A172 (cell line): ENCODE measurements at regions not wholly inside any gene's neighbourhood (a gene's known extent, or its start where the extent isn't known, plus 50 kb on each side); places are given as distances from the start of the nearest gene placed in this dataset.

Source experiments
- DNase-seq: peaks from one replicate; pipeline ENCODE4 v3.0.0-alpha.2; 2015; ENCODE audit warnings: low spot score

DNA sequence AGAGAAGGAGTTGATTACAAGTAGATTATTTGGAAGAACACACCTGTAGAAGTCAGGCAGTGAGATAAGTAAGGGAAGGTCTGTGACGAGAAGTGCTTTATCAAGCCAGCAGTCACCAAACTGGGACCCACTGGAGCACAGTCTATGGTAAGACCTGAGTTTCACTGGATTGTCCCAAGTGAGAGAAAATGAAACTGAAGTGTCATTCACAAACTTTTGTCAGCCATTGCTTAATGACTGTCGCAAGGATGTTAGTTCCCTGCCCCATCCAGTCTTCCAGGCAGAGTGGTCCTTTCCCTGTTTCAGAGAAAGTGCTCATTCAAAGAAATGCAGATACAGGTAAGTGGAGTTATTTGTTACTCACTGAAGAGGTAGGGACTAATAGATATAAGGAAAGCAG, 728.0 kb upstream of the TENM4 start:
- no peak for DNase-seq

- peak; percentile 41 for DNase-seq
Observed at GRCh38 chr11:80167766-80168165, 726.9 kb upstream of the TENM4 start.

- DNase-seq, result no peak
Observed at GRCh38 chr11:80165744-80166143, 724.9 kb upstream of the TENM4 start.

DNA sequence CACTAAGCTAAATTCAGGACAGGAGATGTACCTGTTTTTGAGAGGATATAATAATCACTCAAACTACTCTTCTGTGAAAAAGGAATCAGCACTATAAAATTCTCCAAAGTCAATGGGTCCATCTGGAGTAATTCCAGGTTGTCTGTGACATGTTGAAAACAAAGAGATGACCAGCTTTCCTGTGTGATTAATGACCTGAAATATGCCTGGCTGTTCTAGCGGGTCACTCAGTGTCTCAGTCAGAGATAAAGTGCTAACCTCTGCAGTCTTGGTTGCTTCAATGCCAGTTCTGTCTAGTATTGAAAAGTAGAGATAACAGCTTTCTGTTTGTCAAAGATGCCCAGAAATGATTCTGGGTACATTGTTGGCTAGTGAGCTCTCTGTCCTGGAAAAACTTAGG, 722.6 kb upstream of the TENM4 start:
- peak; percentile 28 for DNase-seq

- DNase-seq, result peak; percentile 93
Observed at GRCh38 chr11:80163011-80163410, 722.2 kb upstream of the TENM4 start.

GRCh38 chr11:80162387-80162786, 721.6 kb upstream of the TENM4 start:
- no peak for DNase-seq

GRCh38 chr11:80157447-80157846, 716.6 kb upstream of the TENM4 start:
- no peak for DNase-seq

DNA sequence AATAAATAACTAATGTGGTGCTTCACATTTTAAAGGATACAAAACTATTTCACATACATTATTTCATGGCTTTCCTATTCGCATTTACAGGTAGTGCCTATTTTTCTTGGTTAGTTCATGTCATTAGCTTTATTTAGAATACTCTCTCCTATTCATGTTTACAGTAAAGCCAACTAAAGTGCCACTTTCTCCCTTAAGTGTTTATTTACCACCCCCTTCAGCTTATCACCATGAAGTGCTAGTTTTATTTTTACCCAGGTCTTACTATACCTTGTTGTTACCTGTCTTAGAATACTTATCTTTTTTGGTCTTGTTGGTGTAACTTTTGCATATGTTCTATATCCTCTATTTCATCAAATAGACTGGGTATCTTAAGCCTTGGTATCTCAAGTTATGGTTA, 715.2 kb upstream of the TENM4 start:
- DNase-seq, result no peak

- DNase-seq, result peak; percentile 56
Observed at GRCh38 chr11:80155412-80156017, 714.7 kb upstream of the TENM4 start.

GRCh38 chr11:80146232-80146631, 705.4 kb upstream of the TENM4 start:
- peak; percentile 90 for DNase-seq

DNA sequence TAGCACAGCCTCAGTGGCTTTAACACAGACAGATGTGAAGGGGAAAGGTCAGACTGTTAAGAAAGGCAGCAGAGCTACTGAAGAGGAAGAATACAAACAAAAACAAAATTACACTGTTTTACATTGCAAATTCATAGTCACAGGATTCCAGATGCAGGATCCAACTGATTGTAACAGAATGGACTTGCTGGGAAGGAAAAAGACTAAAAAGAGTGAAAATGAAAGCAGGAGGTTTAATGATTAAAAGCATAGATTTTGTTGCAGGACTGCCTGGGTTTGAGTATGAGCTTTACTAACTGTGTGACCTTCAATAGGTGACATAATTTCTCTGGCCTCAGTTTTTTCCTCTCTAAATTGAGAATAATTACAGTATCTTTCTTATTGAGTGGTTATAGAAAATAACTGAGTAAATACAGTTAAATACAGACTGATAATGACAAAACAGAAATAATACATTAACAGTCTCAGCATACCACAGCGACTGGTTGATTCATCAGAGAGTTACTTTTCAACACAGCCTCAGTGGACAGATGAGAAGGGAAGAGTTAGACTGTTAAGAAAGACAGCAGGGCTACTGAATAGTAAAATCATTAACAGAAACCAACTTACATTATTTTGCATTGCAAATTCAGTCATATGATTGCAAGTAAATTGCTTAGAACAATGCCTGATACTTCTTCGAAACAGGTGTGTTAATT, 704.2 kb upstream of the TENM4 start:
- no peak for DNase-seq

DNA sequence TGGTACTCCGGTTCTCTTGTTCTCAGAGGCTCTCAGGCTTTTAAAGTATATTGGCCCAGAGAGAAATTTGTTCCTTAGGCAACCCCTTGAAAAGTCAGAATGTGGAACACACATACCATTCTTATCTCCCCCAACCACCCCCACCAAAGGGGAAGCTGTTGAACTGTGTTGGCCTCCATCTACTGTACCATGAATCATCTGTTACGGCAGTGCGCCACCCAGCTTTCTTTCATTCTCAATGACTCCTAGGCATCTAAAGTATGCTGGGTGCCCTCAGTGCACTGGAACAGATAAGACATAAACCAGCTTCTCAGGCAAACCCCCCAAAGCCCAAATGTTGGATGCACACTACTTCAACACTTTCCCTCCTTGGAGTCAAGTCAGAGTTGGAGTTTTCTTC, 696.2 kb upstream of the TENM4 start:
- DNase-seq, result peak; percentile 71

DNA sequence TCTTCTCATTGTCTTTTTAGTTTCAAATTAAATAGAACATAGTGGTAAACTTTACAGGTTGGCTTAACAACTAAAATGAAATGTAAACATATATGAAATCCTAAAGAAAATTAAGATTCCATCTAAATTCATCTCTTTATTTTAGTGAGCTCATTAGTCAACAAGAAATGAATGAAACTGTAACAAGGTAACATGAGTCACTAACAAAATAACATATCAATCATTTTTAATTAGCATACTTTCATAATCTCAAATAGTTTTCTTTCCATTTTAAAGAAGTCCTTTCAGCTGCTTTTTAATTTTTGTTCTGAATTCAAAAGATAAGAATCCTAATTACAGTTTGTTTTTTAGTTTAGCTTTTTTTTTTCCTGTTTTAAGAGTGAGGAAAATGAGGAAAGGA, 688.6 kb upstream of the TENM4 start:
- peak; percentile 62 for DNase-seq

- no peak for DNase-seq
Observed at GRCh38 chr11:80122211-80122610, 681.4 kb upstream of the TENM4 start.

GRCh38 chr11:80118073-80118472, 677.2 kb upstream of the TENM4 start:
- DNase-seq, result no peak

- DNase-seq, result no peak
Observed at GRCh38 chr11:80116796-80117195, 676.0 kb upstream of the TENM4 start.

- DNase-seq, result no peak
Observed at GRCh38 chr11:80109652-80110051, 668.8 kb upstream of the TENM4 start.

DNA sequence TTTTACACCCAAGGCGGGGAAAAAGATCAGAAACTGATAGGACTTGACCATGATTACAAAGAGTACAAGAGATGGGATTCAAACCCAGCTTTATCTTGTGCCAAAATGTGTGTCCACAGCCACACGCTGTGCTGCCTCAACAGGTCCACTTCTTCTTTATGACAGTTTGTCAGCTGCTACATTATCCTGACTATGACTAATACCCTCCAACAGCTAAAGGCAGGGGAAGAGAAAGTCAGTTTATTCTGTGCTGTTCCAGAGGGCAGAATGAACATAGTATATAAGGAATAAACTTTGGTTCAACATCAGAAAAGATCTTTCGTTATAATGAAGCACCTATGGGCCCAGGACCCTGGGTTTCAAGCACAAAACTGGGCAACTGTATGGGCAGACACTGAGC, 668.2 kb upstream of the TENM4 start:
- no peak for DNase-seq

- DNase-seq, result no peak
Observed at GRCh38 chr11:80107415-80107814, 666.6 kb upstream of the TENM4 start.

- no peak for DNase-seq
Observed at GRCh38 chr11:80104191-80104590, 663.4 kb upstream of the TENM4 start.

- peak; percentile 96 for DNase-seq
Observed at GRCh38 chr11:80103142-80103859, 662.5 kb upstream of the TENM4 start.

- DNase-seq, result no peak
Observed at GRCh38 chr11:80097146-80097545, 656.3 kb upstream of the TENM4 start.

- DNase-seq, result peak; percentile 95
Observed at GRCh38 chr11:80096736-80097135, 655.9 kb upstream of the TENM4 start.
